ENCODE measurements at regions not wholly inside any gene's neighbourhood (a gene's known extent, or its start where the extent isn't known, plus 50 kb on each side); places are given as distances from the start of the nearest gene placed in this dataset.
A peak's percentile ranks its signal among the peaks of the same experiment; 100 is the strongest.
"Not testable (repeated sequence)": the region's sequence is repeated elsewhere in the genome, so short reads cannot be mapped to it uniquely, and the experiment has no call there.

DNA sequence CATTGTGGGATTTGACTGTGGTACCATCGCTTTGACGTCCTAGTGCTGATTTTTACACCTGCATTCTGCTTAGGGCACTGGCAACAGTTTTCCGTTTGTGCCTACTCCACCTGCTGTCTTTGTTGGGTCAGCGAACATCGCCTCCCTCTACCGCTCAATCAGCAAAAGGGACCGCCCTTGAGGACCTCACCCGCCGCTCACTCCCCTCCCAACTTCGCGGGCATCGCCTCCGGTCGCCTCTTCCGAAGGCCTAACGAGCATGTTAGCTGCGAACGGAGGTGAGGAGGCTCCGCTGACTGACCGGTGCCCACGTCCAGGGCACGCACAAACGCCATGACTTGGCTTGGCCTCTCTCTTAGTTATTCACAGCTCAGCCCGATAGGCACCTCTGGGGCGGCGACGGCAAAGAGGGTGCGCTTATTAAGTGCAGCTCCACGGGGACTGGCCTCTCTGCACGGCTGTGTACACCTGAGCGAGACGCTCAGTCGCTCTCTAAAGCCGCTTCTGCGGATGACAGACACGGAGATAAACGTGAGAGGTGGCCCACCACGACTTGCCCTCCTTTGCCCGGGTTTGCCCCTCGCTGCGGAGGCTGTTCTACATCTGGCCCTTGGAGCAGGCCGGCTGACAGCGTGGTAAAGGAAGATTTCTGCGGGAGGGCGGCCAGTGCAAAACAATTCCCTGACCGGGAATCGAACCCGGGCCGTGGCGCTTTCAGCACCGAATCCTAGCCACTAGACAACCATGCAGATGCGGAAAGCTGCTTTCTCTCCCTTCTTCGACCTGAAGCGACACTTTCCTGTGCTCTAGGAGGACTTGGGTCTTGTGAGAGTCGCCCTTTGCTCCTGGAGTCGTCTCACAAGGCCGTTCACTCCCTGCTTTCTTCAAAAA is 179.5 kb downstream of the FAM72C start:
- not testable (repeated sequence) for H3K4me3 ChIP-seq (ENCODE audit: low read length); DNase-seq (ENCODE audit: low read depth, low spot score)

DNA sequence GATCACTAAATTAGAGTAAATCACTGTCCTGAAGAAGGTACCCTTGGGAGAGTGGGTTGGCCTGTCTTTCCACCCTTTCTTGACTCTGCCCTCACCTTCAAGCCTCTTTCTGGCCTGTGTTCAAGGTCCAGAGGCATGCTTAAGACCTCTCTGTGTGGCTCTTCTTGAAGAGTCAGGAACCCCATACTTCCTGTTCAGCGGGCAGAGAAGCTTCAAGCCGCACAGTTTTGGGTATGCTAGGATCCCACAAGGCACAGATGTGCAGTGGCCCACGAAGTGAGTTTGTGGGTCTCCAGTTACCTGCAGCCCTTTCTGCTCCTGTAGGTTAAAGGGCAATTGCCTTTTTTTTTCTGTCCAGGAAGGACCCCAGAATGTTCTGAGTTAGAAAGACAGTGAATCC is 185.4 kb downstream of the FAM72C start:
- H3K4me3 ChIP-seq (ENCODE audit: low read length); DNase-seq (ENCODE audit: low read depth, low spot score): not testable (repeated sequence)

DNA sequence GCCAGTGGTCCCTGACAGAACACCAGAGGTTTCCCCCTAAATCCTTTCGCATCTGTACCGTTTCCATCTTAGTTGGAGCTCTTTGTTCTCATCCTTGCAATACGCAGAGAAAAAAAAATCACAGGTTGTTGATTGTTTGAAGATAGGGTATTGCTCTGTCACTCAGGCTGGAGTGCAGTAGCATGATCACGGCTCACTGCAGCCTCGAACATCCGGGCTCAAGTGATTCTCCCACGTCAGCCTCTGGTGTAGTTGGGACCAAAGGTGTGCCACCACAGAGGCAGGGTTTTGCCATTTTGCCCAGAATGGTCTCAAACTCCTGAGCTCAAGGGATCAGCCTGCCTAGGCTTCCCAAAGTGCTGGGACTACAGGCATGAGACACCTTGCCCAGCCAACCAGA is 185.9 kb downstream of the FAM72C start:
- not testable (repeated sequence) for DNase-seq (ENCODE audit: low read depth, low spot score); H3K4me3 ChIP-seq (ENCODE audit: low read length)

DNA sequence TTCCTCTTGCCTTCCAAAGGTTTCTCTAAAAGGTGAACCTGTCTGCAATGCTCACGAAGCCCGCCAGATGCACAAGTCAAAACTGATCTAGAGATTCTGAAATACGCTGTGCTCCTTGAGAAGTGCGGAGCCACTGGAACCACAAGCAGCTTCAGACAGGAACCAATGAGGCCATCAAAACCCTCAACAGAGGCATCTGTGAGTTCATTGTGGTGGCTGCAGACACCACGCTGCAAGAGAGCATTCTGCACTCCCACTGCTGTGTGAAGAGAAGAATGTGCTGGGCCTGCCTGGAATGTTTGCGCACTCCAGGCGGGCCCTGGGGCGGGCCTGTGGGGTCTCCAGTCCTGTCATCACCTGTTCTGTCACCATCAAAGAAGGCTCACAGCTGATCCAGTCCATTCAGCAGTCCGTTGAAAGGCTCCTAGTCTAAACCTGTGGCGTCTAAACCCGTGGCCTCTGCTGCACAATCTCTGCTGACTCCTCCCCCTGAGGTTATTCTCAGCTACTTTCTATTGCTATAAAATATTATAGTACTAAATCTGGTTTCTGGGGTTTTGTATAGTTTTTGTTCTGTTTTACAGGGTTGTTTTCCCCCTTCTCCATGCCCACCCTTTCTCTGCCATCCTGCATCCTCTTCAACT is 187.4 kb downstream of the FAM72C start:
- DNase-seq (ENCODE audit: low read depth, low spot score), result peak; percentile 0

DNA sequence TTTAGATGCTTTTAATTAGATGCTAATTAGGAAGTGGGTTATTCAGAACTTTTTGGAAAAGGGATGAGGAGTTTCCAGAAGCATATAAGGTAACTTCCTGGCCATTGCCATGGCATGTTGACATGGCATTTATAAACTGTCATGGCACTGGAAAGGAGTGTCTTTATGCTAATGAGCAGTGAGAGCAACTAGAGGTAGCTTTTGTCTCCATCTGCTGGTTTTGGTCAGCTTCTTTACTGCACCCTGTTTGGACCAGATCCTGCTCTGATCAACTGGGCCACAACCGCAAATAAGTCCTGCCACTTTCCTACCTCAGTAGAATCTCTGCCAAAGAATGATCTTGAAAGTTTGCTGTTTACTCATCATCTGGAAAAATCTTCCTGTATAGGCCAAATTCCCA is 193.6 kb downstream of the FAM72C start:
- not testable (repeated sequence) for H3K4me3 ChIP-seq (ENCODE audit: low read length); DNase-seq (ENCODE audit: low read depth, low spot score)

More for the DNA sequence above, 187.4 kb downstream of the FAM72C start:
- not testable (repeated sequence) for H3K4me3 ChIP-seq (ENCODE audit: low read length)

DNA sequence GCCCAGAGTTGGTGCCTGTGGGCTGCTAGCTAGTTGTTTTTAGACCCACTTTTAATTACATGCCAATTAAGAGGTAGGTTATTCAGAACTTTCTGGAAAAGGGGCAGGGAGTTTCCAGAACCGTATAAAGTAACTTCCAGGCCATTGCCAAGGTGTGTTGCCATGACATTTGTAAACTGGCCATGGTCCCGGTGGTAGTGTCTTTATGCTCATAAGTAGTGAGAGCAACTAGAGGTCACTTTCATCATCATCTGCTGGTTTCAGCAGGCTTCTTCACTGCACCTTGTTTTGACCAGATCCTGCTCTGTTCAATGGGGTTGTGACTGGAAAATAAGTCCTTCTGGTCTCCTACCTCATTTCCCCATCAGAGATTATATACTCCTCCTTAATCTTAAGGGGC is 207.0 kb downstream of the FAM72C start:
- DNase-seq (ENCODE audit: low read depth, low spot score); H3K4me3 ChIP-seq (ENCODE audit: low read length): not testable (repeated sequence)

DNA sequence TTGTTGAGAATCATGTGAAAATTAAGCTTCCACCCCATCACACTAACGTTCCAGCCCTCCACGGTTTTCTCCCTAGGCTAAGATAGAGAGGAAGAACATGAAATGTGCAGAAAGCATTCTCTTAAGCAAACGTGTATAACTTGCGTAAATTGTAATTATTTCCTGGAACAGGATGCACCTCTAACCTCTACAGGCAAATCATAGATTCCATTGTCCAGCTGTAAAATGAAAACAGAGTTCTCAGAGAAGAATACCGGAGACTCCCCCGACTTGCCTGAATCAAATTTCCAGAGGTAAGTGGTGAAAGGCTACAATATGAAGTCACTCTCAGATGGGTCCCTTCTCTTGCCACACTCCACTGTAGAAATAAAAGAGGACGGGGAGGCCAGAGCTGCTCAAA is 211.4 kb downstream of the FAM72C start:
- H3K4me3 ChIP-seq (ENCODE audit: low read length); DNase-seq (ENCODE audit: low read depth, low spot score): not testable (repeated sequence)

DNA sequence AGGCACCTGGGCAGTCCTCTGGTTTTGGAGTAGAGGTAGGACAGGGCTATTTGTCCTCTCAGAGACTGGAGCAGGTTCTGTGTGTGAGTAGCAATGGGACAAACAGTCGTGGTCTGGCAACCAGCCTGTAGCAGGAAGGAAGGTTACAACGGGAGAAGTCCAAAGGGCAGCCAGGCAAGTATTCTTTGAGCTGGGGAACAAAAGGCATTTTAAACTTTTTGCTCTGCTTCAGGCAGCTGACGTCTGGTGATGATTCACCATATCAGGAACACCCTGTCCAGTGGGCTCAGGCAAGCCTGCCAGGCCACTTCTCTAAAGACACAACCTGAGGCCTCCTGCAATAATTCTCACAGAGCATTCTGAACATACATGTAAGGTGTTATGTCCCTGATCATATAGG is 215.8 kb downstream of the FAM72C start:
- H3K4me3 ChIP-seq (ENCODE audit: low read length); DNase-seq (ENCODE audit: low read depth, low spot score): not testable (repeated sequence)

DNA sequence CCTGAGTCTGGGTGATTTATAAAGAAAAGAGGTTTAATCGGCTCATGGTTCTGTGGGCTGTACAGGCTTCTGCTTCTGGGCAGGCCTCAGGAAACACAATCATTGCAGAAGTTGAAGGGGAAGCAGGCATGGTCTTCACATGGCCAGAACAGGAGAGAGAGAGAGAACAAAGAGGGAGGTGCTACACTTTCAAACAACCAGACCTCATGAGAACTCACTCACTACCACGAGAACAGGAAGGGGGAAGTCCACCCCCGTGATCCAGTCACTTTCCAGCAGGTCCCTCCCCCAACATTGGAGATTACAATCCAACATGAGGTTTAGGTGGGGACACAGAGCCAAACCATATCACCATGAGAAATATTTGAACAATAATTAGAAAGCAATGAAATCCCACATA is 222.9 kb downstream of the FAM72C start:
- peak; percentile 7 for DNase-seq (ENCODE audit: low read depth, low spot score)
- H3K4me3 ChIP-seq (ENCODE audit: low read length), result no peak overlapping the region

DNA sequence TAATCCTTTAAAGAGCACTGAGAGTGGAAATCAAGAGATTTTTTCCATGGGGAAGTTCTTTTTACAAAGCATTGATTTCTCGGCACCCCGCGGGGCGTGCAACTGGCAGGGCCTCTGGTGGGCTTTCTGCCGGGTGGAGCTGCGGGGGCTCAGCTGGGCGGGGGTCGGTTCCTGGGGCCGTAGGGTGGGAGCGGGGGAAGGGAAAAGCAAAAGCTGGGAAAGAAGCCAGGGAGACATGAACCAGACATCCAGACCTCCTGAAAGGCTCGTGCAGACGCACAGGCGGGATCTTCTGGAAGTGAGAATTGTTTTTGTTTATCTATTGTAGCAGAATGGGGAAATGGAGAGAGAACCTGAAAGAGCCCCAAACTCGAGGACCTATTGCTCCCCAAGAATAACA is 235.2 kb downstream of the FAM72C start:
- H3K4me3 ChIP-seq (ENCODE audit: low read length), result no peak overlapping the region

DNA sequence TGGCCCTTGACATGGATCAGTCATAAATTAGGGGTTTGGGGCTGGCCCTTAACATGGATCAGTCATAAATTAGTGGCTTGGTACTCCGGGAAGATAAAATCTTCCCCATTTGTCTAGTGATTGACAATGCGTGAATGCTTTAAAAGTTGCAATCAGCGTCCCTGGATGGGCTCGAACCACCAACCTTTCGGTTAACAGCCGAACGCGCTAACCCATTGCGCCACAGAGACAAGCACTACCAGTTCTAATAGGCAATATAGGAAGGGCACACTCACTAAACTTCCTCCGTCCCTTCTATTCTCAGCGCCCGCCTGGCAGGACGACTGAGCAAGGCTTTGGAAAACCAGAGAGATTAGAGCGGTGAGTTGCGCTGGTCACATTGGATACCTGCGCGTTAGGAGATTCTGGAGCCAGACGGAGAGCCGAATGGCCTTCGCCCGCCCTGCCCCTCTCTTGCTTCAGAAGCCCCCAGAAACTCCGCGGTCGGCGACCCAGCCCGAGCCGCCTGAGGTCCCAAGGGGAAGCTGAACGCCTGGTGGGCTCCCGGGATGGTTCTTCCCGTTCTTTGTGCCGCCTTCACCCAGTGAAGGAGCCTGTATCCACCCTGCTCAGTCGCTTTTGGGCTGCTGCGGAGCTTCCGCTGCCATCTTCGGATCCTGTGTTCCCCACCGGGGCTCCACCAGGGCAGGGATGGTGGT is 235.9 kb downstream of the FAM72C start:
- H3K4me3 ChIP-seq (ENCODE audit: low read length), result no peak overlapping the region

More for the DNA sequence above, 235.2 kb downstream of the FAM72C start:
- no peak for DNase-seq (ENCODE audit: low read depth, low spot score)

DNA sequence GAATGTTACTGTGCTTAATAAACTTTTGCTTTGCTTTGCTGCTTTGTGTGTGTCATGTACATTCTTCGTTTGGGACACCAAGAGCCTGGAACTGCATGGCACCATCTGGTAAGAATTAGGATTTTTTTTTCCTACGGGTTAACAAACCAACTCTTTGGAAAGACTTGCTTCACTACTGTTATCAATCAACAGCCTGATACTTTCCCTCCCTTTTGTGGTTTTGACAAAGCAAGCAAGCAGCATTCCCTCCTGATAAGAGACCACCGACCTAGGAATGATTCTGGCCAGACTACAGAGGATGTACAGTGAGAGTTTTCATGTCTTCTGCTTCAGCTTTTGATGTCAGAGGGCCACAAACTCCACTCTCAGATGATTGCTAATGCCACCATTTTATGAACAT is 237.5 kb downstream of the FAM72C start:
- not testable (repeated sequence) for H3K4me3 ChIP-seq (ENCODE audit: low read length); DNase-seq (ENCODE audit: low read depth, low spot score)

More for the DNA sequence above, 235.9 kb downstream of the FAM72C start:
- no peak for DNase-seq (ENCODE audit: low read depth, low spot score)

DNA sequence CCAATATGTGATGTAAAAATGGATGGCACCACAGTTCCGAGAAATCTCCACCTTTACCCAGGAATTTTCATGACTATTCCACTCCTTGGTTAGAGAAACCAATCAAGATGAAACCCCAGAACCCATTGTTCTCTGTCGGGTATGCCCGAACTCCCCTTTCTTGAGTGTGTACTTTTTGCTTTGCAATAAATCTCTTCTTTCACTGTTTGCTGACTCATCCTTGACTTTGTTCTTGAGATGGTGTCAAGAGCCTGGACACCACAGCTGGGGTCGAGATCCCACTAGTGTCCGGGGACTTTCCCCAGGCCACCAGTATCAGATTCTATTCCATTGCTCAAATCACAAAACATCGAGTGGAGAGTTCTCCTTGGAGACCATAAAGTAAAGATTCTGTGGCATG is 240.9 kb downstream of the FAM72C start:
- not testable (repeated sequence) for H3K4me3 ChIP-seq (ENCODE audit: low read length); DNase-seq (ENCODE audit: low read depth, low spot score)

DNA sequence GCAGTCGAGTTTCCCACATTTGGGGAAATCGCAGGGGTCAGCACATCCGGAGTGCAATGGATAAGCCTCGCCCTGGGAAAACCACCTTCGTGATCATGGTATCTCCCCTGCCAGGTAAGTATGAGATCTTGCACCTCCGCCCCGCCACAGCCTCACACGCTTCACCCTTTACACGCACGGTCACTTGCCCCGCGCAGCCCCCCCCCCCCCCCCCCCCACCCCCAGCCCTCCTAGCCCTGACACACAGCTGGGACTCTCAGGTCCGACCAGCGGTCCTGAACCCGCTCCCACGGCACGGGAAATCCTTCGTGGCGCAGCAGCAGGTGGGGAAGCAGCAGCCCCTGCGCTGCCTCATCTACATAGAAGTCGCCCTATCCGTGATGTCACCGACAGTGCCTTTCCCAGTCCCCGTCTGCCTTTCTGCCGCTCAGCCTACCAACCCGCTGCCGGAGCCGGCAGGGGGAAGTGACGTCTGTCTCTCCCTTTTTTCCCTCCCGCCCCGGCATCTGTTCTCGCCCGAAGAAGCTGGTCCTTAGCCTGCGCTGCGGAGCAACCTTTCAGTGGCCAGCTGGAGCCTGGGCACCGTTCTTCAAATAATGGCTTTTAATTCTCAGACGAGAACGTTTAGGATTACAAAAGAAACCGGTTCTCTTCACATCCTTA is 242.2 kb downstream of the FAM72C start:
- not testable (repeated sequence) for H3K4me3 ChIP-seq (ENCODE audit: low read length); DNase-seq (ENCODE audit: low read depth, low spot score)

DNA sequence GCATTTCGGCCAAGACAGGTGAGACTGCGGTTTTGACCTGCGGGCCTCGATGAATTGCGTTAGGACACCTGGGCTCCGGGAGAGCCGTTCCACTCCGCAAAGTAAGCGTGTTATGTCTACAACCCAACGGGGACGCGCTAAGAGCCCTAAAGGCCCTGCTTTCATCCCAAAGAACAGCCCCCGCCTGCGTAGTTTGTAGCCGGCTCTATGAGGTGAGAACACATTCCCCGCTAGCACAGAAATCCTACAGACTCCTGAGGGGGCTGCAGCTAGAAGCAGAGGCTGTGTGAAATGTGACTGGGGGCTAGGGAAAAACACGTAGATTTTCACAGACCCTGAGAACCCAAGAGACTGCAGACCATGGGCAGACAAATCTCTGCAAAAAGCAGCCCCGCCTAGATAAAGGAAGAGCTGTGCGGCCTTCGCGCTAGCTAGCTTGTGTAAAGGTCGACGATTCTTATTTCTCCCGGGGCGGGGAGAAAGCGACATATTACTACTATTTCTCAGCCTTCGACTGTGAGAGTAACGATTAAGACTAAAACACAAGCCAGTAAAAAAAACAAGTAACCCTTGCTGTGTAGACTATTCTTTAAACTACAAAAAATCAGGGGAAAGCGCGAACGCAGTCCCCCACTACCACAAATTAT is 242.9 kb downstream of the FAM72C start:
- DNase-seq (ENCODE audit: low read depth, low spot score); H3K4me3 ChIP-seq (ENCODE audit: low read length): not testable (repeated sequence)

DNA sequence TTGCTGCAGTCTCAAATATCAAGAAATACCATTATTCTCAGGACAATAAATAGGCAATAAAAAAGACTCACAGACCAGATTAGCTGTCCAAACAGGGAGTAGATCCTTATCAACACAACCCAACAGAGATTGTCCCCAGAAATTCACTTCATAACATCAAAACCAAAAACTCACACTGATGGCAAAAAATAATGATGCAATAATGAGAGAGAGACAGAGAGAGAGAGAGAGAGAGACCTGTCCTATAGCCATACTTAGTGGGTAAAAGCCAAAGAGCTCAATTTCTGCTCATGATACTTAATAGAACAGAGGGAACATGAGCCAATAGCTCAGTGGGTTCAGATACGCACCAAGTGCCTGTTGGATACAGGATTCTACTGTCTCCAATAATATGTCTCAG is 244.5 kb downstream of the FAM72C start:
- no peak overlapping the region for H3K4me3 ChIP-seq (ENCODE audit: low read length)
- no peak for DNase-seq (ENCODE audit: low read depth, low spot score)

DNA sequence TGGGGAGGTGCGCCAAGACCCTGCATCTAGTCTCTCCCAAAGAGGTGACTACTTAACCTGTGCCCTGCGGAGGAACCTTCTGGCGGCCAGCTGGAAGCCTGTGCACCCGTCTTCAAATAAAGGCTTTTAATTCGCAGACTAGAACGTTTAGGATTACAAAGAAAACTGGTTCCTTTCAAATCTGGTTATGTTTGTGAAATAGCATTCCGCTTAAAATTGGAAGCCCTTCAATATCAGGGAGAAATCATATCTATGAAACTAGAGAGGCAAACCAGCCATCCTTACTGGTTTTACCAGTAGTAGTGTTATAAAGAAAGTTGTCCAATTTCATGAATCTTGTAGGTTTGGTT is 250.8 kb downstream of the FAM72C start:
- H3K4me3 ChIP-seq (ENCODE audit: low read length), result no peak overlapping the region
- DNase-seq (ENCODE audit: low read depth, low spot score), result no peak

DNA sequence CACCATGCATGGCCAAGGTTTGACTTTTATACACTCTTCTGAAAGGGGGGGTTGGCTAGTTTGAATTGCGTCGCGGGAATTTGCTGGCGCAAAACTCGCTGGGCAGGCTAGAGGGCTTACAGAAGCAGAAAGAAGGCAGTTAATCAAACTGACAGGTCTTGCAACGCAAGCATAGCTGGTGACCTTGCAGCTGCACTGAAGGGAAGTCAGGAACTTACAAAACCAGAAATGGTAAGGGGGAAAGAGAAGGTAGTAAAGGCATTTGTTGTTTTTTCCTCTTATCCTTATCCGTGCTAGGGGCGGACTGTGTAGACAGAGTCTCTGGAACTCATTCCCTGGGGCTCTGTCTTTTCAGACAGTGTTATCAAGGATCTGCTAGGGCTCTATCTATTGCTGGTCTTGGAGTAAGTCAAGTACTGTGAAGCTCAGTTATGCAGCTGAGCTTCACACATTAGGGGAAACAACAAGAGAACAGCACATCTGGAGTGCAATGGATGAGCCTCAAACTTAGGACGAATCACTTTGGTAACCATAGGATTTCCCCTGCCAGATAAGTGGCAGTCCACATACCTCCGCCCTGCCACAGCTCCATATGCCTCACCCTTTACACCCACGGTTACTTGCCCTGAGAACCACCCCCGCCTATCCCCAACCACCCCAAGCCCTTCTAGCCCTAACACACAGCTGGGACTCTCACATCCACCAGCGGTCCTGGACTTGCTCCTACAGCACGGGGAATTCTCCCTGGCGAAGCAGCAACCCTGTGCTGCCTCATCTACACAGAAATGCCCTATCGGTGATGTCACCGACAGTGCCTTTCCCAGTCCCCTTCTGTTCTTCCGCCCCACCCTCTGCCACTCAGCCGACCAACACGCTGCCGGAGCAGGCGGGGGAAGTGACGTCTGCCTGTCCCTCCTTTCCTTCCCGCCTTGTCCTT is 251.4 kb downstream of the FAM72C start:
- no peak overlapping the region for H3K4me3 ChIP-seq (ENCODE audit: low read length)
- no peak for DNase-seq (ENCODE audit: low read depth, low spot score)

All from Jurkat, Clone E6-1 (cell line).